ENCODE measurements at regions not wholly inside any gene's neighbourhood (a gene's known extent, or its start where the extent isn't known, plus 50 kb on each side); places are given as distances from the start of the nearest gene placed in this dataset.

DNA sequence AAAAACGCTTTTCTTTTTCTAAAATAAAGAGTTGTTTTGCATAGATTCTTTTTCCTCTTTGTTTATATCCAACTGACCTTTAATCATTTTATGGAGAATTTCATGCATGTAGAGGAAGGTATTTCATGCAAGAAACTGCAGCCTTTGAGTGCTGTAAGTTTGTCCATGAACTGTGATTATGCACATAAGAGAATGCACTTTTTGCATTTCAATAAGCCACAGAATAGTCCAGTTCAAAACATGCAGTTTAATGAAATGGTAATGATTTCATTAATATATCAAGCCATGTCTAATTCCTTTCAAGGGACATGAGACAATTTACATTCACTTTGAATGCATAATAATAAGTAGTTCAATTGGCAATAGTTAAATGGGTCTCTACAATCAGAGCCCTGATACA lies 386.3 kb downstream of the LRATD1 start:
- TF ChIP-seq GATA2 (IDR thresholded peaks at IDR 0.05; ENCODE audit: low read depth, low read length) (no peak), GATA3 (IDR thresholded peaks at IDR 0.05; ENCODE audit: low read depth, low read length) (no peak)

All from SH-SY5Y (cell line).